Esophagus muscularis mucosa (tissue), 4 donors: ENCODE measurements at regions not wholly inside any gene's neighbourhood (a gene's known extent, or its start where the extent isn't known, plus 50 kb on each side); places are given as distances from the start of the nearest gene placed in this dataset.
A peak's percentile ranks its signal among the peaks of the same experiment; 100 is the strongest.

ENCODE experiments used
- DNase-seq: peaks from one replicate; pipeline ENCODE4 v3.0.0-alpha.2; 2017; ENCODE audit errors: extremely low spot score
- H3K27ac ChIP-seq, 4 donors: fragments of 200-600 bp; sonication (generic); replicated peaks in 1 of 4; 1 replicate in 3 of 4; 2 replicates in 1 of 4; pipeline ENCODE4 v1.5.1; 2016 to 2019; ENCODE audit warnings: mild to moderate bottlenecking in 1 of 4
- H3K27me3 ChIP-seq, 4 donors: fragments of 200-600 bp; sonication (generic); one replicate each; pipeline versions ENCODE4 v1.5.1 to v1.6.0; 2016 to 2019
- H3K36me3 ChIP-seq, 4 donors: fragments of 200-600 bp; sonication (generic); one replicate each; pipeline ENCODE4 v1.5.1; 2016 to 2019
- H3K4me1 ChIP-seq, 4 donors: fragments of 200-600 bp; sonication (generic); one replicate each; pipeline ENCODE4 v1.5.1; 2016 to 2019
- H3K4me3 ChIP-seq, 4 donors: fragments of 200-600 bp; sonication (generic); 1 replicate in 2 of 4; 2 replicates in 2 of 4; pipeline ENCODE4 v1.5.1; 2016 to 2019; ENCODE audit warnings: mild to moderate bottlenecking in 4 of 4, moderate library complexity in 1 of 4
- H3K9me3 ChIP-seq, 4 donors: fragments of 200-600 bp; sonication (generic); 1 replicate in 3 of 4; 2 replicates in 1 of 4; pipeline ENCODE4 v1.5.1; 2016 to 2019
- CTCF ChIP-seq, 3 experiments: fragments of 200-600 bp in 2 of 3; fragments of 450-650 bp in 1 of 3; sonication (generic) in 2 of 3; IDR thresholded peaks; one replicate each; pipeline ENCODE4 v1.5.1; 2017 to 2019; ENCODE audit warnings: antibody characterized with exemption in 3 of 3, mild to moderate bottlenecking in 2 of 3, moderate library complexity in 1 of 3
- EP300 ChIP-seq: sonication (generic); formaldehyde crosslinking; IDR thresholded peaks from one replicate; pipeline ENCODE4 v1.6.1; 2017; ENCODE audit warnings: antibody characterized with exemption
- POLR2A ChIP-seq: fragments of 450-650 bp; IDR thresholded peaks from one replicate; pipeline ENCODE4 v1.6.1; 2017; ENCODE audit warnings: antibody characterized with exemption, moderate library complexity, mild to moderate bottlenecking, low read depth
- POLR2AphosphoS5 ChIP-seq, 2 donors: sonication (generic); formaldehyde crosslinking; IDR thresholded peaks; one replicate each; pipeline ENCODE4 v1.6.1; 2017; ENCODE audit warnings: antibody characterized with exemption in 2 of 2
- WGBS: methylation state at CpG from one replicate; pipeline ENCODE4 v1.1.5; 2018; 5-methylcytosine and 5-hydroxymethylcytosine counted together
- intact Hi-C: fragments of 100-400 bp; cut with DNase I; formaldehyde crosslinking; loops from one replicate; pipeline ENCODE4 v1.15.1; 2023

- TF ChIP-seq POLR2AphosphoS5 (IDR thresholded peaks at IDR 0.05): no peak
- no peaks in the 10 kb centered on the region for H3K27me3 ChIP-seq
- DNase-seq: no peak
- no peak overlapping the region for H3K4me3 ChIP-seq
- H3K27ac ChIP-seq: no peak overlapping the region
- intact Hi-C loops: no loop called here
- H3K4me1 ChIP-seq: peaks cover 0 to 8% (median 0%) of the 10 kb centered on the region in 4 donors
- no peaks in the 10 kb centered on the region for H3K36me3 ChIP-seq
- WGBS: 100% methylated on average over 1 of the region's 1 CpG
- H3K9me3 ChIP-seq: peaks cover 0 to 5% (median 0%) of the 10 kb centered on the region in 4 donors
Observed at GRCh38 chr11:95346265-95346664, 115.3 kb upstream of the SESN3 start.

GRCh38 chr11:95345651-95346050 is 114.6 kb upstream of the SESN3 start:
- H3K36me3 ChIP-seq: no peaks in the 10 kb centered on the region
- no peak overlapping the region for H3K4me3 ChIP-seq
- intact Hi-C loops: no loop called here
- H3K27ac ChIP-seq: no peak overlapping the region
- H3K9me3 ChIP-seq: peaks cover 0 to 5% (median 0%) of the 10 kb centered on the region in 4 donors
- peaks cover 0 to 12% (median 2%) of the 10 kb centered on the region in 4 donors for H3K4me1 ChIP-seq
- no peak for DNase-seq
- no peak for TF ChIP-seq EP300
- TF ChIP-seq CTCF (IDR thresholded peaks at IDR 0.05): no peak
- TF ChIP-seq POLR2A: no peak
- no peak for TF ChIP-seq POLR2AphosphoS5 (IDR thresholded peaks at IDR 0.05)
- H3K27me3 ChIP-seq: no peaks in the 10 kb centered on the region

- 94% methylated on average over 4 of the region's 4 CpGs for WGBS
- H3K27ac ChIP-seq: no peak overlapping the region
- H3K4me3 ChIP-seq: no peak overlapping the region
- no peak for DNase-seq
- TF ChIP-seq POLR2AphosphoS5 (IDR thresholded peaks at IDR 0.05) (no peak), CTCF (IDR thresholded peaks at IDR 0.05) (no peak), EP300 (no peak), POLR2A (no peak)
- intact Hi-C loops: no loop called here
- peaks cover 0 to 5% (median 0%) of the 10 kb centered on the region in 4 donors for H3K9me3 ChIP-seq
- no peaks in the 10 kb centered on the region for H3K36me3 ChIP-seq
- H3K4me1 ChIP-seq: peaks cover under 1 to 18% (median 8%) of the 10 kb centered on the region in 4 donors
- no peaks in the 10 kb centered on the region for H3K27me3 ChIP-seq
Observed at GRCh38 chr11:95344932-95345642, 114.1 kb upstream of the SESN3 start.

GRCh38 chr11:95341221-95341620 is 110.2 kb upstream of the SESN3 start:
- Histone ChIP-seq H3K9me3 (no peaks in the 10 kb centered on the region), H3K4me3 (no peak overlapping the region), H3K4me1 (peaks cover 33 to 56% (median 43%) of the 10 kb centered on the region in 4 donors), H3K36me3 (no peaks in the 10 kb centered on the region), H3K27me3 (no peaks in the 10 kb centered on the region), H3K27ac (peak overlapping the region in 1 of 4 donors; percentile 88)
- 89% methylated on average over 10 of the region's 10 CpGs for WGBS
- TF ChIP-seq POLR2A: no peak
- no peak for TF ChIP-seq EP300
- no peak for TF ChIP-seq POLR2AphosphoS5 (IDR thresholded peaks at IDR 0.05)
- TF ChIP-seq CTCF (IDR thresholded peaks at IDR 0.05): no peak
- intact Hi-C loops: no loop called here
- peak; percentile 50 for DNase-seq

GRCh38 chr11:95339086-95339901 is 108.3 kb upstream of the SESN3 start:
- intact Hi-C loops: loop anchor here (5.0 to 10.0 kb wide), 3 partner anchors 176 to 363 kb away; no protein-coding TSS in a partner anchor
- H3K9me3 ChIP-seq: no peaks in the 10 kb centered on the region
- no peak overlapping the region for H3K4me3 ChIP-seq
- H3K27ac ChIP-seq: peak overlapping the region; percentile 82 to 88 (median 86)
- no peaks in the 10 kb centered on the region for H3K27me3 ChIP-seq
- peak; percentile 64 for DNase-seq
- H3K4me1 ChIP-seq: peaks cover 33 to 52% (median 43%) of the 10 kb centered on the region in 4 donors
- H3K36me3 ChIP-seq: no peaks in the 10 kb centered on the region
- 38% methylated on average over 4 of the region's 4 CpGs for WGBS
- no peak for TF ChIP-seq EP300
- TF ChIP-seq POLR2AphosphoS5 (IDR thresholded peaks at IDR 0.05): no peak
- no peak for TF ChIP-seq POLR2A
- TF ChIP-seq CTCF (IDR thresholded peaks at IDR 0.05): no peak
